AG09319 (cell line): ENCODE measurements at regions not wholly inside any gene's neighbourhood (a gene's known extent, or its start where the extent isn't known, plus 50 kb on each side); places are given as distances from the start of the nearest gene placed in this dataset.
"Not testable (repeated sequence)": the region's sequence is repeated elsewhere in the genome, so short reads cannot be mapped to it uniquely, and the experiment has no call there.

ENCODE experiments used
- DNase-seq: peaks from one replicate; pipeline ENCODE4 v3.0.0-alpha.2; 2010; ENCODE audit warnings: low read depth; ENCODE audit errors: extremely low read depth
- TF ChIP-seq, protein P1 (sequence below): IDR thresholded peaks from 2 replicates; pipeline ENCODE4 v1.5.1; 2011; ENCODE audit warnings: low read depth, mild to moderate bottlenecking, inconsistent platforms, low read length, moderate library complexity

DNA sequence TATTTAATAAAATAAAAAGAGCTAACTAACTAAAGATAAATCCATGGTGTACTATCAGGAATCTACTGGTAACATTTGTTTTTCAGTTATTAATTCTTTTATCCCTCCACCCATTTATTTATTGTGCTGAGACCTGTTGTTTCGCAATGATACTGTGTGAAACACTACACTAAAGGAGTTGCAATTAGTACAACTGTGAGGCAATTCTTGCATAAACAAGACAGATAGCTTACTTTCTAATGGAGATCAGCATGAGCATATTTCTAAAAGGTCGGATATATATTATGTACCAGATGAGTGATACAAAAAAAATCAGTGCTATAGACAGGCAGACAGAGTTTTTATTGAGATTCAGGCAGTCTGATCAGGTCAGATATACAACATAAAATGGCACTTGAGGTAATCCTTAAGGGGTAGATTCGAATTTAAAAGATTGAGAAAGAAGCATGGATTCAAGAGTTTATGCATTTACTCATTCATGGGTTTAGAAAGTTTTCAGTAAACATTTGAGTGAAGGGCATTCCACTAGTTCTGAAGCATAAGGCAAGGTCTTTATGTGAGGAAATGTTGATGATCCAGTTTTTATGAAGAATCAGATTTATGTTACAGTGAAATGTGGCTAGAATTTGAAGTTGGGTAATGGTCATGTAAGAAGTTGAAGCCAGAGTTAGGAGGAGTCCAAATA is 147.6 kb downstream of the POLR1F start:
- TF ChIP-seq, protein P1, sequence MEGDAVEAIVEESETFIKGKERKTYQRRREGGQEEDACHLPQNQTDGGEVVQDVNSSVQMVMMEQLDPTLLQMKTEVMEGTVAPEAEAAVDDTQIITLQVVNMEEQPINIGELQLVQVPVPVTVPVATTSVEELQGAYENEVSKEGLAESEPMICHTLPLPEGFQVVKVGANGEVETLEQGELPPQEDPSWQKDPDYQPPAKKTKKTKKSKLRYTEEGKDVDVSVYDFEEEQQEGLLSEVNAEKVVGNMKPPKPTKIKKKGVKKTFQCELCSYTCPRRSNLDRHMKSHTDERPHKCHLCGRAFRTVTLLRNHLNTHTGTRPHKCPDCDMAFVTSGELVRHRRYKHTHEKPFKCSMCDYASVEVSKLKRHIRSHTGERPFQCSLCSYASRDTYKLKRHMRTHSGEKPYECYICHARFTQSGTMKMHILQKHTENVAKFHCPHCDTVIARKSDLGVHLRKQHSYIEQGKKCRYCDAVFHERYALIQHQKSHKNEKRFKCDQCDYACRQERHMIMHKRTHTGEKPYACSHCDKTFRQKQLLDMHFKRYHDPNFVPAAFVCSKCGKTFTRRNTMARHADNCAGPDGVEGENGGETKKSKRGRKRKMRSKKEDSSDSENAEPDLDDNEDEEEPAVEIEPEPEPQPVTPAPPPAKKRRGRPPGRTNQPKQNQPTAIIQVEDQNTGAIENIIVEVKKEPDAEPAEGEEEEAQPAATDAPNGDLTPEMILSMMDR: no peak
- no peak for DNase-seq

DNA sequence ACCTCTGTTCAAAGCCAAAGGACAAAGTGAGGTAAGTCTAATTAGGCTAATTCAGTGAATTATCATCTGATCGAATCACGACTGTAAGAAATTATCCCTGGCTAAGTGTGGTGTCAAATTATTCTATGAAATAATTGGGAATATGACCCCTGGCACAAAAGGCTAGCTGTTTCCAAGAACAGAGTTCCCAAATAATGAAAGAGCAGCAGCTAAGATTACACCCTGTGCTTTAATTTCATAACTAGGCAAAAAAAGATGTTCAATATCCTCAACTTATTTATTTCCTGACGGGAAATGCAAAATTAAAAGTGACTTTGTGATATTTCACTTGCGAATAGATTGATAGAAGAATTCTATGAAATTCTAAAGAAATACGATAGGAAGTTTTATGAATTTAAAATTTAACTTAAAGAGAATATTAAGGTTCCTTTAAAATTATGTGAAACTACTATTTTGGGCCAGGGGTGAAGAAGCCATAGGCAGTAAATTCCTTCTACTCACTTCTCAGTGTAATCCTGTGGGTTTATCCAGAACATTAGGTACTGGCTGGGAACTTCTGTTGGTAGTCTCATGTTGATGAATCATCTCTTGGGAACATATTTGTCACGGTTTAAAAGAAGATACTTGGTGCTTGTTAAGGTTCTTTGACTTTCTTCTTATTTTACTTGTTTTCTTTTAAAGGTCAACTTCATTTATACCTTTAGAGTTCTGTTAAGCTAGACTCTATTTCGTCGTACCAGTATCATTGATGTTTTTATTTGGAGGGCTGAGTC is 148.5 kb downstream of the POLR1F start:
- TF ChIP-seq, protein P1: no peak
- no peak for DNase-seq

DNA sequence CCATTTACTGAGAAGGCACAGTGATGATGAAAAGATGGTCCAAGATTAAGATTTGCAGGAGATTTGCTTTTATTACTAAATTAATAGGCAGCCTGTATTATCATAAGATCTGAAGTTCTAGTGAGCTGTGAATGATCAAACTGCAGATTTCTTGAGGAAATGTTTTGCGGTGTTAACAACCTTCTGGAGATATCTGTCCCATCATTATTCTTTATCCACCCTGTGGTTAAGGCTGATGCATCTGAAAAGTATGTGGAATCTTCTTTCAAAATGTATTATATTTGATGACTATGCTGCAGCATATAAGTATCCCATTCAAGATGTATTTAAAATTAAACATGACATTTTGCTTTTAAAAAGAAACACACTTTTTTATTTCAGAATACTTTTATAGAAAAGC is 150.3 kb downstream of the POLR1F start:
- TF ChIP-seq, protein P1: no peak
- DNase-seq: no peak

DNA sequence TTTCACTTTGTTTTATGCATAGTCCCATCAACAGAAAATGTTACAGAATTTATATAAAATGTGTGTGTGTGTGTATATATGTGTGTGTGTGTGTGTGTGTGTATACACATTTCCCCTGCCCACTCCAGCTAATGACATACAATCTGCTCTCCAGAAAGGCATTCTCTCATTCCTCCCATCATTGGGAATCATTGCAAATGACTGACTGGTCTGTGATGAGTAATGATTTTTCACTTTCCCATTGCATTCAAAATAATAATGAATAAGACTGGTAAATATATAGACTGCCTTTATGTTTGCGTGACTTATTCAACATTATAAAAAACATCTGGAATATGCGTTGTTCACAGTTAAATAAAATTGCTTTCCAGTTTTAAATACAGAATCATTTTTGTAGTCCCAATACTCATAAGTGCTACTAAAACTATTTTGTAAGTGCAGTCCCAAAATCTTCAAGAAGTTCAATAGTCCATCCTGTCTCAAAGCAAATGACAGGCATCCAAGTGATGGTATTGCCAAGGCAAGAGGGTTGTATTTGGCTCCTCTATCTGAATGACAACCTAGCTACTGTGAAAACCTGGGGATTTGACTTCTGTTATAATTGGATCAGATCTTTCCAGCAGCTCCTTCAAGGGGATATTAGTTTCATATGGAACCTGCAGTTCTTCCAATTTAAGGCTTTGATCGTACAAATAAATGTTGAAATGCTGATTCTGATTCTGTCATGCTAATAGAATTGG is 150.9 kb downstream of the POLR1F start:
- no peak for DNase-seq
- TF ChIP-seq, protein P1: no peak

DNA sequence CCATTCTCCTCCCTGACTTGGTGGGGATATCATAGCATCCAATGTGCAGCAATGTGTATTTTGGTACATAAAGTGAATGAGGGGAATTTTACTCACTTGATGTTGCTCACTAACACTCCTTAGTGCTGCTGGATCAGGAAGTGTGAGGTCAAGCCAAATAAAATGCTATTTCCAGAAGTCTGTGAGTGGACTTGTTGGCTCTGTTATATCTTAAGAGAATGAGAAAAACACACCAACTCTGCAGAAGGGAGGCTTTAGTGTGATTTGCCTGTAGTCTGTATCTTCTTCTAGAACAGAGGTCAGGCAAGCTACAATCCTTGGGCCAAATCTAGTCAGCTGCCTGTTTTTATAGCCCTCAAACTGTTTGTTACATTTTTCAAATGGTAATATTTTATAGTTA is 154.3 kb downstream of the POLR1F start:
- TF ChIP-seq, protein P1: no peak
- DNase-seq: no peak

DNA sequence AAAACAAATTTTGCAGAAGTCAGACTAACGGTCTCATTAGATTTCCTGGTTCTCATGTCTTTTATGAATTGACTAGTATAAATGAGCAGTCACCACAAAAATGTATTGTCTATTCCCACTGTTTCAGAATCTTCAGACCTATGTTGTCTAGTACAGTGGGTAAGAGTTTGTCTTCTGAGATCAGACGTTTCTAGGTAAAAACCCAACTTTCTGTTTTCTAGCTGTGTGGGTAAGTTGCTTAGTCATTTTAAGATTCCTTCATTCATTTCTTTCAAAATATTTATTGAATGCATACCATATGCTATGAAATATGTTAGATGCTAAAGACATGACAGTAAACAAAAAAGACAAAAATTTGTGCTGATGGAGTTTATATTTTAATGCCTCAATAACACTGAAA is 156.3 kb downstream of the POLR1F start:
- TF ChIP-seq, protein P1: no peak
- DNase-seq: no peak

DNA sequence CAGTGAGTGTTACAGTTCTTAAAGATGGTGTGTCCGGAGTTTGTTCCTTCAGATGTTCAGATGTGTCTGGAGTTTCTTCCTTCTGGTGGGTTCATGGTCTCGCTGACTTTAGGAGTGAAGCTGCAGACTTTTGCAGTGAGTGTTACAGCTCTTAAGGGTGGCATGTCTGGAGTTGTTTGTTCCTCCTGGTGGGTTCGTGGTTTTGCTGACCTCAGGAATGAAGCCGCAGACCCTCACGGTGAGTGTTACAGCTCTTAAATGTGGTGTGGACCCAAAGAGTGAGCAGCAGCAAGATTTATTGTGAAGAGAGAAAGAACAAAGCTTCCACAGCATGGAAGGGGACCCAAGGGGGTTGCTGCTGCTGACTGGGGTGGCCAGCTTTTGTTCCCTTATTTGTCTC is 159.6 kb downstream of the POLR1F start:
- DNase-seq: not testable (repeated sequence)
